ENCODE measurements at regions not wholly inside any gene's neighbourhood (a gene's known extent, or its start where the extent isn't known, plus 50 kb on each side); places are given as distances from the start of the nearest gene placed in this dataset.

DNA sequence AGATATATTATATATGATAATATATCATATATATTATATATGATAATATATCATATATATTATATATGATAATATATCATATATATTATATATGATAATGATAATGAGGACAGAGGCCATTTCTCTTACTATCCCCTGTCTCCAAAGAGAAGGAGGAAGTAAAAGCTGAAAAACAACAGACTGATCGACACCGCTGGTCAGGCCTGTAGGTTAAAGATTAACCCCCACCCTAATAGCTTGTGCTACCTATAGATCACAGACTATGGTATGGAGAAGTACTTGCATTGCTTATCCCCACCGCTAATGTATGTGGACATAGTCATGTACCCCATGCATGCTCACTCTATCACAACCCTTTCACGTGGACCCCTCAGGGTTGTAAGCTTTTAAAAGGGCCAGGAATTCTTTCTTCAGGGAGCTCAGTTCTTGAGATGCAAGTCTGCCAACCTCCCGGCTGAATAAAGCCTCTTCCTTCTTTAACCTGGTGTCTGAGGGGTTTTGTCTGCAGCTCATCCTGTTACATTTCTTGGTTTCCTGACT is 786.1 kb upstream of the TMEM132C start:
- TF ChIP-seq KDM1A (IDR thresholded peaks at IDR 0.05; ENCODE audit: borderline replicate concordance) (no peak), ZNF274 (IDR thresholded peaks at IDR 0.05; ENCODE audit: insufficient read depth, insufficient read length) (no peak), EZH2 (IDR thresholded peaks at IDR 0.05; ENCODE audit: borderline replicate concordance, control insufficient read depth, low read depth, low read length) (no peak), CTCF (IDR thresholded peaks at IDR 0.05 in 2 of 3, conservative IDR thresholded peaks at IDR 0.05 in 1 of 3; ENCODE audit: control insufficient read depth in 2 of 3, extremely low read depth in 1 of 3, insufficient read depth in 1 of 3, low read depth in 3 of 3, low read length in 3 of 3) (no peak)
- TF ChIP-seq, protein P1, sequence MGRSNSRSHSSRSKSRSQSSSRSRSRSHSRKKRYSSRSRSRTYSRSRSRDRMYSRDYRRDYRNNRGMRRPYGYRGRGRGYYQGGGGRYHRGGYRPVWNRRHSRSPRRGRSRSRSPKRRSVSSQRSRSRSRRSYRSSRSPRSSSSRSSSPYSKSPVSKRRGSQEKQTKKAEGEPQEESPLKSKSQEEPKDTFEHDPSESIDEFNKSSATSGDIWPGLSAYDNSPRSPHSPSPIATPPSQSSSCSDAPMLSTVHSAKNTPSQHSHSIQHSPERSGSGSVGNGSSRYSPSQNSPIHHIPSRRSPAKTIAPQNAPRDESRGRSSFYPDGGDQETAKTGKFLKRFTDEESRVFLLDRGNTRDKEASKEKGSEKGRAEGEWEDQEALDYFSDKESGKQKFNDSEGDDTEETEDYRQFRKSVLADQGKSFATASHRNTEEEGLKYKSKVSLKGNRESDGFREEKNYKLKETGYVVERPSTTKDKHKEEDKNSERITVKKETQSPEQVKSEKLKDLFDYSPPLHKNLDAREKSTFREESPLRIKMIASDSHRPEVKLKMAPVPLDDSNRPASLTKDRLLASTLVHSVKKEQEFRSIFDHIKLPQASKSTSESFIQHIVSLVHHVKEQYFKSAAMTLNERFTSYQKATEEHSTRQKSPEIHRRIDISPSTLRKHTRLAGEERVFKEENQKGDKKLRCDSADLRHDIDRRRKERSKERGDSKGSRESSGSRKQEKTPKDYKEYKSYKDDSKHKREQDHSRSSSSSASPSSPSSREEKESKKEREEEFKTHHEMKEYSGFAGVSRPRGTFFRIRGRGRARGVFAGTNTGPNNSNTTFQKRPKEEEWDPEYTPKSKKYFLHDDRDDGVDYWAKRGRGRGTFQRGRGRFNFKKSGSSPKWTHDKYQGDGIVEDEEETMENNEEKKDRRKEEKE (IDR thresholded peaks at IDR 0.05), result no peak
